PC-3 (cell line): ENCODE measurements at regions not wholly inside any gene's neighbourhood (a gene's known extent, or its start where the extent isn't known, plus 50 kb on each side); places are given as distances from the start of the nearest gene placed in this dataset.

Source experiments
- EZH2 ChIP-seq: fragments of 300-600 bp; sonication (generic); IDR thresholded peaks from one replicate; pipeline ENCODE4 v1.6.1; 2017; ENCODE audit warnings: antibody characterized with exemption, mild to moderate bottlenecking, low read length; ENCODE audit not compliant: unreplicated experiment
- EZH2phosphoT487 ChIP-seq: fragments of 300-600 bp; sonication (generic); IDR thresholded peaks from 2 replicates; pipeline ENCODE4 v1.6.1; 2018; ENCODE audit warnings: mild to moderate bottlenecking, antibody characterized with exemption, low read length, borderline replicate concordance
- TF ChIP-seq, protein P1 (sequence below): fragments of 300-600 bp; sonication (generic); conservative IDR thresholded peaks from 2 replicates; pipeline ENCODE4 v1.5.1; 2017; ENCODE audit warnings: antibody characterized with exemption, low read depth, mild to moderate bottlenecking, low read length

DNA sequence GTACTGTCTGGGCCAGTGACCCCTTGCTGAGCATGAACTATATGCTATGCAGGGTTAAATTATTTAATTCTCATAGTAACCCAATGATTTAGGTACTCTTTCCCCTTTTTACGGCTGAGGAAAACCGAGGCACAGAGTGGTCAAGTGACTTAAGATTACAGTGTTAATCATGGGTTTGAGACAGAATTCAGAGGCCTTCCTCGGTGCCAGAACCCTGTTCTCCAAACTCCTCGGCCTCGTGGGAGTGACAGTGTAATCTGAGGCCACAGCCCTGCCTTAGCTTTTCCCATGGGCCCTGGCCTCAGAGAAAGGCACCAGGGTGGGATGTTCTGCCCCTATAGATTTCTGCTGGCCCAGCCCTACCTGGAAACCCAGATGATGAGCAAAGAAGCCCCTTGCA, 86.4 kb upstream of the ZNF648 start:
- TF ChIP-seq, protein P1, sequence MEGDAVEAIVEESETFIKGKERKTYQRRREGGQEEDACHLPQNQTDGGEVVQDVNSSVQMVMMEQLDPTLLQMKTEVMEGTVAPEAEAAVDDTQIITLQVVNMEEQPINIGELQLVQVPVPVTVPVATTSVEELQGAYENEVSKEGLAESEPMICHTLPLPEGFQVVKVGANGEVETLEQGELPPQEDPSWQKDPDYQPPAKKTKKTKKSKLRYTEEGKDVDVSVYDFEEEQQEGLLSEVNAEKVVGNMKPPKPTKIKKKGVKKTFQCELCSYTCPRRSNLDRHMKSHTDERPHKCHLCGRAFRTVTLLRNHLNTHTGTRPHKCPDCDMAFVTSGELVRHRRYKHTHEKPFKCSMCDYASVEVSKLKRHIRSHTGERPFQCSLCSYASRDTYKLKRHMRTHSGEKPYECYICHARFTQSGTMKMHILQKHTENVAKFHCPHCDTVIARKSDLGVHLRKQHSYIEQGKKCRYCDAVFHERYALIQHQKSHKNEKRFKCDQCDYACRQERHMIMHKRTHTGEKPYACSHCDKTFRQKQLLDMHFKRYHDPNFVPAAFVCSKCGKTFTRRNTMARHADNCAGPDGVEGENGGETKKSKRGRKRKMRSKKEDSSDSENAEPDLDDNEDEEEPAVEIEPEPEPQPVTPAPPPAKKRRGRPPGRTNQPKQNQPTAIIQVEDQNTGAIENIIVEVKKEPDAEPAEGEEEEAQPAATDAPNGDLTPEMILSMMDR: no peak
- TF ChIP-seq EZH2: no peak
- no peak for TF ChIP-seq EZH2phosphoT487
